ENCODE measurements at regions not wholly inside any gene's neighbourhood (a gene's known extent, or its start where the extent isn't known, plus 50 kb on each side); places are given as distances from the start of the nearest gene placed in this dataset.

DNA sequence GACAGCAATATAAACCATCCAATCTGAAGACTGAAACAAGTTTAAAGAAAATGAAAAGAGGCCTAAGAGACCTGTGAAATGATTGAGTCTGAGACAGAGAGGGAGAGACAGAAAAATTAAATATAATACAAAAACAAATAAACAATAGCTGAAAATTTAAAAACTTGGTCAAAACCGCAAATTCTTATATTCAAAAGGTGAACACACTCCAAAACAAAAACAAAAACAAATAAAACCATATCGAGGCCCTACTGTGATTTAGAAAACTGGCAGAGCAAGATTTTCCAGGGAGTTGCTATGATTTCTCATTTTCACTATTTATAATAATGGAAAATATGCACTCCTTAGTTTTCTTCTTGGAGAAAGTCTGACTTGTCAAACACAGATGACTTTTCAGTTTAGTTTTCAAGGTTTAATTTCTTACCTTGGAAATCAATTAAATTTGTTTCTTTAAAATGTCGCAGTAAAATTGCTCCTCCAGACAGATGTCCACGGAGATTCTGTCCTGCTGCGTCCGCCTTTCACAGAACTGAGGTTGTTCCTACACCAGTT is 1420.3 kb downstream of the UQCRFS1 start:
- TF ChIP-seq SUZ12 (IDR thresholded peaks at IDR 0.05; ENCODE audit: extremely low read depth, insufficient read depth, insufficient read length) = no peak
- TF ChIP-seq YY1 (IDR thresholded peaks at IDR 0.05; ENCODE audit: insufficient read depth, insufficient read length) = no peak
- TF ChIP-seq ZNF274 (IDR thresholded peaks at IDR 0.05; ENCODE audit: low read depth, low read length) = no peak

All from NT2/D1 (cell line).